ENCODE measurements at regions not wholly inside any gene's neighbourhood (a gene's known extent, or its start where the extent isn't known, plus 50 kb on each side); places are given as distances from the start of the nearest gene placed in this dataset.
A peak's percentile ranks its signal among the peaks of the same experiment; 100 is the strongest.

- DNase-seq, result no peak
These were observed 116.1 kb upstream of the TUT7 start for GRCh38 chr9:86470326-86470725.

- DNase-seq, result peak; percentile 81
These were observed 115.5 kb upstream of the TUT7 start for GRCh38 chr9:86469476-86470250.

- DNase-seq, result no peak
These were observed 110.0 kb upstream of the TUT7 start for GRCh38 chr9:86464242-86464641.

- no peak for DNase-seq
These were observed 106.2 kb upstream of the TUT7 start for GRCh38 chr9:86460216-86461002.

GRCh38 chr9:86459599-86460155 lies 105.5 kb upstream of the TUT7 start:
- no peak for DNase-seq

GRCh38 chr9:86459191-86459590 lies 105.0 kb upstream of the TUT7 start:
- DNase-seq, result no peak

GRCh38 chr9:86458191-86458855 lies 104.1 kb upstream of the TUT7 start:
- no peak for DNase-seq

- DNase-seq, result no peak
These were observed 102.2 kb upstream of the TUT7 start for GRCh38 chr9:86456416-86456815.

- DNase-seq, result no peak
These were observed 100.7 kb upstream of the TUT7 start for GRCh38 chr9:86454701-86455615.

- DNase-seq, result no peak
These were observed 98.1 kb upstream of the TUT7 start for GRCh38 chr9:86452201-86452828.

GRCh38 chr9:86449246-86449645 lies 95.0 kb upstream of the TUT7 start:
- DNase-seq, result no peak

GRCh38 chr9:86445671-86446070 lies 91.5 kb upstream of the TUT7 start:
- DNase-seq, result no peak

- DNase-seq, result no peak
These were observed 89.8 kb upstream of the TUT7 start for GRCh38 chr9:86443992-86444391.

GRCh38 chr9:86434039-86434726 lies 80.0 kb upstream of the TUT7 start:
- peak; percentile 72 for DNase-seq

GRCh38 chr9:86424251-86424891 lies 70.2 kb upstream of the TUT7 start:
- DNase-seq, result no peak

GRCh38 chr9:86413971-86414880 lies 60.0 kb upstream of the TUT7 start:
- DNase-seq, result peak; percentile 48

- no peak for DNase-seq
These were observed 56.1 kb upstream of the TUT7 start for GRCh38 chr9:86410281-86410680.

GRCh38 chr9:86408121-86408520 lies 53.9 kb upstream of the TUT7 start:
- DNase-seq, result no peak

- DNase-seq, result no peak
These were observed 52.8 kb upstream of the TUT7 start for GRCh38 chr9:86407022-86407421.

GRCh38 chr9:86406366-86406765 lies 52.2 kb upstream of the TUT7 start:
- DNase-seq, result no peak
